ENCODE measurements at regions not wholly inside any gene's neighbourhood (a gene's known extent, or its start where the extent isn't known, plus 50 kb on each side); places are given as distances from the start of the nearest gene placed in this dataset.

DNA sequence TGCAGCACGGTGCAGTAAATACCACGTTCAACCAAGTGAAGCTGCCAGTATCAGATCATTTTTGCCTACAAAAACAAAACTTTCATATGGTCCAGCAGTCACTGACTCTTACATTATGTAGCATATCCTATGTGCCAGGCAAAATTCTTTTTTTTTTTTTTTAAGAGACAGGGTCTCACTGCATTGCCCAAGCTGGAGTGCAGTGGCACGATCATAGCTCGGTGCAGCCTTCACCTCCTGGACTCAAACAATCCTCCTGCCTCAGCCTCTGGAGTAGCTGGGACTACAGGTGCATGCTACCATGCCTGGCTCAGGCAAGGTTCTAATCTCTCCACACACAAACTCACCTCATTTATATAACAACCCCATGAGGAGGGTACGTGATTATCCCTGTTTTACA, 208.6 kb upstream of the JARID2 start:
- H3K27me3 Mint-ChIP-seq, result no peaks in the 10 kb centered on the region
- ATAC-seq (no peak), DNase-seq (no peak)
- no peaks in the 10 kb centered on the region for H3K4me1 ChIP-seq (ENCODE audit: control insufficient read depth in 2 of 2, insufficient read depth in 2 of 2, low read length in 2 of 2)
- H3K27me3 ChIP-seq (ENCODE audit: control insufficient read depth in 2 of 2, insufficient read depth in 2 of 2, low read length in 2 of 2), result no peaks in the 10 kb centered on the region
- H3K9me3 Mint-ChIP-seq, result no peaks in the 10 kb centered on the region
- no peaks in the 10 kb centered on the region for H3K36me3 Mint-ChIP-seq
- H3K27ac Mint-ChIP-seq, result no peak overlapping the region
- no peak overlapping the region for H3K4me3 ChIP-seq (ENCODE audit: low read length)
- intact Hi-C loops (cut with micrococcal nuclease), result no loop called here
- H3K27ac ChIP-seq (ENCODE audit: low read depth, low read length), result no peak overlapping the region
- no peaks in the 10 kb centered on the region for H3K36me3 ChIP-seq (ENCODE audit: control insufficient read depth in 2 of 3, insufficient read depth in 3 of 3, low read length in 3 of 3)
- peaks cover 0 to 10% (median 9%) of the 10 kb centered on the region in 7 donors for H3K4me1 Mint-ChIP-seq
- H3K4me3 Mint-ChIP-seq, result no peak overlapping the region
- H3K9me3 ChIP-seq (ENCODE audit: control insufficient read depth in 2 of 3, low read length in 3 of 3), result no peaks in the 10 kb centered on the region
- ChIA-PET CTCF (no interaction called here), POLR2A (interaction anchor here (0.6 kb wide), 1 partner anchor 30 kb away, joined by 4 read pairs; no protein-coding TSS in a partner anchor)

- POLR2A ChIA-PET, result no interaction called here
- no peaks in the 10 kb centered on the region for H3K4me1 ChIP-seq (ENCODE audit: control insufficient read depth in 2 of 2, insufficient read depth in 2 of 2, low read length in 2 of 2)
These were observed 207.7 kb upstream of the JARID2 start for GRCh38 chr6:15038013-15038791.

GRCh38 chr6:15039136-15039535, 206.7 kb upstream of the JARID2 start:
- Mint-ChIP-seq H3K27me3 (no peaks in the 10 kb centered on the region), H3K27ac (no peak overlapping the region), H3K36me3 (no peaks in the 10 kb centered on the region), H3K4me3 (no peak overlapping the region), H3K9me3 (no peaks in the 10 kb centered on the region), H3K4me1 (peaks cover 0 to 3% (median 0%) of the 10 kb centered on the region in 7 donors)
- DNase-seq (no peak), ATAC-seq (no peak)
- Histone ChIP-seq H3K36me3 (ENCODE audit: control insufficient read depth in 2 of 3, insufficient read depth in 3 of 3, low read length in 3 of 3) (no peaks in the 10 kb centered on the region), H3K27me3 (ENCODE audit: control insufficient read depth in 2 of 2, insufficient read depth in 2 of 2, low read length in 2 of 2) (no peaks in the 10 kb centered on the region), H3K4me1 (ENCODE audit: control insufficient read depth in 2 of 2, insufficient read depth in 2 of 2, low read length in 2 of 2) (no peaks in the 10 kb centered on the region), H3K9me3 (ENCODE audit: control insufficient read depth in 2 of 3, low read length in 3 of 3) (no peaks in the 10 kb centered on the region), H3K4me3 (ENCODE audit: low read length) (no peak overlapping the region), H3K27ac (ENCODE audit: low read depth, low read length) (no peak overlapping the region)
- ChIA-PET POLR2A (no interaction called here), CTCF (no interaction called here)
- intact Hi-C loops (cut with micrococcal nuclease), result no loop called here

More at GRCh38 chr6:15038013-15038791, 207.7 kb upstream of the JARID2 start:
- Histone ChIP-seq H3K9me3 (ENCODE audit: control insufficient read depth in 2 of 3, low read length in 3 of 3) (no peaks in the 10 kb centered on the region), H3K4me3 (ENCODE audit: low read length) (no peak overlapping the region), H3K27ac (ENCODE audit: low read depth, low read length) (no peak overlapping the region), H3K36me3 (ENCODE audit: control insufficient read depth in 2 of 3, insufficient read depth in 3 of 3, low read length in 3 of 3) (no peaks in the 10 kb centered on the region), H3K27me3 (ENCODE audit: control insufficient read depth in 2 of 2, insufficient read depth in 2 of 2, low read length in 2 of 2) (no peaks in the 10 kb centered on the region)
- Mint-ChIP-seq H3K27me3 (no peaks in the 10 kb centered on the region), H3K27ac (no peak overlapping the region), H3K36me3 (no peaks in the 10 kb centered on the region), H3K4me1 (peaks cover 0 to 8% (median 5%) of the 10 kb centered on the region in 7 donors), H3K4me3 (no peak overlapping the region), H3K9me3 (no peaks in the 10 kb centered on the region)
- CTCF ChIA-PET, result no interaction called here
- intact Hi-C loops (cut with micrococcal nuclease), result no loop called here
- DNase-seq (no peak), ATAC-seq (no peak)

GRCh38 chr6:15042938-15043337, 202.9 kb upstream of the JARID2 start:
- no peaks in the 10 kb centered on the region for H3K9me3 ChIP-seq (ENCODE audit: control insufficient read depth in 2 of 3, low read length in 3 of 3)
- no peaks in the 10 kb centered on the region for H3K27me3 ChIP-seq (ENCODE audit: control insufficient read depth in 2 of 2, insufficient read depth in 2 of 2, low read length in 2 of 2)
- H3K27ac ChIP-seq (ENCODE audit: low read depth, low read length), result no peak overlapping the region
- no peaks in the 10 kb centered on the region for H3K36me3 Mint-ChIP-seq
- no peaks in the 10 kb centered on the region for H3K4me1 ChIP-seq (ENCODE audit: control insufficient read depth in 2 of 2, insufficient read depth in 2 of 2, low read length in 2 of 2)
- ATAC-seq (no peak), DNase-seq (no peak)
- H3K4me3 ChIP-seq (ENCODE audit: low read length), result no peak overlapping the region
- intact Hi-C loops (cut with micrococcal nuclease), result no loop called here
- H3K27me3 Mint-ChIP-seq, result no peaks in the 10 kb centered on the region
- H3K9me3 Mint-ChIP-seq, result no peaks in the 10 kb centered on the region
- ChIA-PET POLR2A (no interaction called here), CTCF (no interaction called here)
- H3K4me1 Mint-ChIP-seq, result peaks cover 0 to 3% (median 0%) of the 10 kb centered on the region in 7 donors
- no peak overlapping the region for H3K4me3 Mint-ChIP-seq
- no peak overlapping the region for H3K27ac Mint-ChIP-seq
- H3K36me3 ChIP-seq (ENCODE audit: control insufficient read depth in 2 of 3, insufficient read depth in 3 of 3, low read length in 3 of 3), result no peaks in the 10 kb centered on the region

GRCh38 chr6:15044146-15044882, 201.6 kb upstream of the JARID2 start:
- H3K4me1 ChIP-seq (ENCODE audit: control insufficient read depth in 2 of 2, insufficient read depth in 2 of 2, low read length in 2 of 2), result no peaks in the 10 kb centered on the region
- no peak for ATAC-seq
- Mint-ChIP-seq H3K9me3 (no peaks in the 10 kb centered on the region), H3K27me3 (no peaks in the 10 kb centered on the region), H3K4me1 (peaks cover 0 to 6% (median 0%) of the 10 kb centered on the region in 7 donors), H3K36me3 (no peaks in the 10 kb centered on the region), H3K27ac (no peak overlapping the region), H3K4me3 (no peak overlapping the region)
- no peak overlapping the region for H3K4me3 ChIP-seq (ENCODE audit: low read length)
- CTCF ChIA-PET, result no interaction called here
- no peaks in the 10 kb centered on the region for H3K36me3 ChIP-seq (ENCODE audit: control insufficient read depth in 2 of 3, insufficient read depth in 3 of 3, low read length in 3 of 3)
- no peaks in the 10 kb centered on the region for H3K27me3 ChIP-seq (ENCODE audit: control insufficient read depth in 2 of 2, insufficient read depth in 2 of 2, low read length in 2 of 2)
- H3K27ac ChIP-seq (ENCODE audit: low read depth, low read length), result no peak overlapping the region
- intact Hi-C loops (cut with micrococcal nuclease), result no loop called here
- DNase-seq, result no peak
- no peaks in the 10 kb centered on the region for H3K9me3 ChIP-seq (ENCODE audit: control insufficient read depth in 2 of 3, low read length in 3 of 3)
- POLR2A ChIA-PET, result no interaction called here

DNA sequence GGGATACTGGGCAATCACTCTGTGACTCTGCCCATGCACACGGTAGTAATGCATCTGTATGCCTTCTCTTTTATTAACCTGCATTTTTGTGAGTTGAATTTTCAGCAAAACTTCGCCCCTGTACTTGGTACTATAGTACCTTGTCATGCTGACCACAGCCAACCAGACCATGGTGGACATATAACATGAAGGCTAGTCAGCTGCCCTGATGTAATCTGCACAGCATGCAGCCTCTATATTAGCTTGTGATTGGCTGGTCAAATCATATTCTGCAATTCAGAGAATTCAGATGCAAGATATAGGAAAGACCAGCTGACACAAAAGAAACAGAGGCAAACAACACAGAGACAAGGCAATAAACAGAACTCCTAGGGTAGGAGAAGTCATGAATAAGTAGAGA, 200.9 kb upstream of the JARID2 start:
- ChIA-PET POLR2A (no interaction called here), CTCF (no interaction called here)
- intact Hi-C loops (cut with micrococcal nuclease), result no loop called here
- peaks cover 0 to 6% (median 0%) of the 10 kb centered on the region in 7 donors for H3K4me1 Mint-ChIP-seq
- DNase-seq (no peak), ATAC-seq (no peak)
- H3K27ac ChIP-seq (ENCODE audit: low read depth, low read length), result no peak overlapping the region
- H3K27me3 ChIP-seq (ENCODE audit: control insufficient read depth in 2 of 2, insufficient read depth in 2 of 2, low read length in 2 of 2), result no peaks in the 10 kb centered on the region
- H3K27ac Mint-ChIP-seq, result no peak overlapping the region
- H3K4me3 ChIP-seq (ENCODE audit: low read length), result no peak overlapping the region
- no peaks in the 10 kb centered on the region for H3K36me3 ChIP-seq (ENCODE audit: control insufficient read depth in 2 of 3, insufficient read depth in 3 of 3, low read length in 3 of 3)
- H3K9me3 ChIP-seq (ENCODE audit: control insufficient read depth in 2 of 3, low read length in 3 of 3), result no peaks in the 10 kb centered on the region
- H3K4me3 Mint-ChIP-seq, result no peak overlapping the region
- no peaks in the 10 kb centered on the region for H3K9me3 Mint-ChIP-seq
- H3K27me3 Mint-ChIP-seq, result no peaks in the 10 kb centered on the region
- H3K4me1 ChIP-seq (ENCODE audit: control insufficient read depth in 2 of 2, insufficient read depth in 2 of 2, low read length in 2 of 2), result no peaks in the 10 kb centered on the region
- no peaks in the 10 kb centered on the region for H3K36me3 Mint-ChIP-seq

GRCh38 chr6:15046751-15047150, 199.1 kb upstream of the JARID2 start:
- H3K36me3 ChIP-seq (ENCODE audit: control insufficient read depth in 2 of 3, insufficient read depth in 3 of 3, low read length in 3 of 3), result no peaks in the 10 kb centered on the region
- Mint-ChIP-seq H3K4me3 (no peak overlapping the region), H3K36me3 (no peaks in the 10 kb centered on the region), H3K27me3 (no peaks in the 10 kb centered on the region), H3K4me1 (peaks cover 0 to 6% (median 0%) of the 10 kb centered on the region in 7 donors), H3K9me3 (no peaks in the 10 kb centered on the region), H3K27ac (no peak overlapping the region)
- no peaks in the 10 kb centered on the region for H3K4me1 ChIP-seq (ENCODE audit: control insufficient read depth in 2 of 2, insufficient read depth in 2 of 2, low read length in 2 of 2)
- ChIA-PET POLR2A (no interaction called here), CTCF (no interaction called here)
- no peak for DNase-seq
- H3K27me3 ChIP-seq (ENCODE audit: control insufficient read depth in 2 of 2, insufficient read depth in 2 of 2, low read length in 2 of 2), result no peaks in the 10 kb centered on the region
- no peak for ATAC-seq
- intact Hi-C loops (cut with micrococcal nuclease), result no loop called here
- no peak overlapping the region for H3K4me3 ChIP-seq (ENCODE audit: low read length)
- no peaks in the 10 kb centered on the region for H3K9me3 ChIP-seq (ENCODE audit: control insufficient read depth in 2 of 3, low read length in 3 of 3)
- no peak overlapping the region for H3K27ac ChIP-seq (ENCODE audit: low read depth, low read length)

Measured in naive thymus-derived CD4-positive, alpha-beta T cell (primary cell).